Peyer's patch (tissue), 4 donors: ENCODE measurements at regions not wholly inside any gene's neighbourhood (a gene's known extent, or its start where the extent isn't known, plus 50 kb on each side); places are given as distances from the start of the nearest gene placed in this dataset.

ENCODE experiments used
- CTCF ChIP-seq, 6 experiments: fragments of 450-650 bp in 4 of 6; fragments of 200-600 bp in 2 of 6; sonication (generic) in 1 of 6; IDR thresholded peaks; one replicate each; pipeline ENCODE4 v1.5.1; 2017 to 2019; ENCODE audit warnings: antibody characterized with exemption in 6 of 6, mild to moderate bottlenecking in 3 of 6, moderate library complexity in 1 of 6
- POLR2A ChIP-seq, 2 donors: fragments of 450-650 bp; IDR thresholded peaks; one replicate each; pipeline ENCODE4 v1.5.1; 2017; ENCODE audit warnings: antibody characterized with exemption in 2 of 2, mild to moderate bottlenecking in 2 of 2, moderate library complexity in 2 of 2

- TF ChIP-seq CTCF (IDR thresholded peaks at IDR 0.05) (no peak), POLR2A (IDR thresholded peaks at IDR 0.05) (no peak)
These were observed 464.3 kb upstream of the ID2 start for GRCh38 chr2:8217468-8218030.
